WERI-Rb-1 (cell line): ENCODE measurements at regions not wholly inside any gene's neighbourhood (a gene's known extent, or its start where the extent isn't known, plus 50 kb on each side); places are given as distances from the start of the nearest gene placed in this dataset.

ENCODE experiments used
- DNase-seq: peaks from one replicate; pipeline ENCODE4 v3.0.0-alpha.2; 2020
- H3K27ac ChIP-seq: fragments of 250-450 bp; sonication (Bioruptor Pico); 2 replicates; pipeline ENCODE4 v1.5.1; 2020; ENCODE audit warnings: mild to moderate bottlenecking, moderate library complexity
- H3K27me3 ChIP-seq: fragments of 250-450 bp; sonication (Bioruptor Pico); 2 replicates; pipeline ENCODE4 v1.5.1; 2021; ENCODE audit warnings: mild to moderate bottlenecking, low read depth, moderate library complexity; ENCODE audit not compliant: insufficient read depth, severe bottlenecking
- H3K36me3 ChIP-seq: fragments of 250-450 bp; sonication (Bioruptor Pico); 2 replicates; pipeline ENCODE4 v1.5.1; 2020; ENCODE audit warnings: mild to moderate bottlenecking, moderate library complexity
- H3K4me3 ChIP-seq: 2 replicates; pipeline ENCODE4 v1.5.1; 2011; ENCODE audit warnings: low read depth, mild to moderate bottlenecking, control low read depth, low read length
- H3K9me3 ChIP-seq: fragments of 250-450 bp; sonication (Bioruptor Pico); 2 replicates; pipeline ENCODE4 v1.5.1; 2021; ENCODE audit warnings: mild to moderate bottlenecking, moderate library complexity; ENCODE audit not compliant: severe bottlenecking
- CTCF ChIP-seq: IDR thresholded peaks from 2 replicates; pipeline ENCODE4 v1.5.1; 2011; ENCODE audit warnings: low read depth, mild to moderate bottlenecking, control low read depth, inconsistent platforms, low read length

- Histone ChIP-seq H3K4me3 (no peak overlapping the region), H3K27me3 (peaks cover 33% of the 10 kb centered on the region), H3K9me3 (no peaks in the 10 kb centered on the region), H3K36me3 (no peaks in the 10 kb centered on the region), H3K27ac (no peak overlapping the region)
- TF ChIP-seq CTCF, result no peak
- no peak for DNase-seq
Measured at GRCh38 chr3:117234331-117234730, 524.8 kb downstream of the TUSC7 start.

- peaks cover 35% of the 10 kb centered on the region for H3K27me3 ChIP-seq
- no peak for TF ChIP-seq CTCF
- DNase-seq, result no peak
- no peaks in the 10 kb centered on the region for H3K36me3 ChIP-seq
- no peak overlapping the region for H3K4me3 ChIP-seq
- no peaks in the 10 kb centered on the region for H3K9me3 ChIP-seq
- no peak overlapping the region for H3K27ac ChIP-seq
Measured at GRCh38 chr3:117235304-117235703, 525.7 kb downstream of the TUSC7 start.

- TF ChIP-seq CTCF, result no peak
- Histone ChIP-seq H3K9me3 (no peaks in the 10 kb centered on the region), H3K27ac (no peak overlapping the region), H3K36me3 (no peaks in the 10 kb centered on the region), H3K27me3 (peaks cover 17% of the 10 kb centered on the region), H3K4me3 (no peak overlapping the region)
- no peak for DNase-seq
Measured at GRCh38 chr3:117238806-117239205, 529.2 kb downstream of the TUSC7 start.

DNA sequence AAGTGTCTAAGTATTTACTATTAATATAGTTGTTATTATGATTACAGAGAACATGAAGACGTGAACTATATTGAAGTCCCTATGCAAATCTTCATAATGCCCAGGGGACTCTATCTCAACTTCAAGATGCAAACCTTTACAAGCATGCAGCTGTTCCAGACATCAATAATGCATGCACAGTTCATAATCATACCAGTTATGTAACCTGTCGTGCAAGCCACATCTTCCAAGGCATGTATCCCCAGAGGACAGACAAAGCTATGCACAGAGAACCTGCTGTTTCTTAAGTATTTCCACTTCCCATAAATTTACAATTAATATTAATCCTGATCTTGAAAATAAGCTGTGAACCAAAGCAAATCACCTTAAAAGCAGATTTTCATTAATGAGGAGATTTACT is 534.1 kb downstream of the TUSC7 start:
- no peak overlapping the region for H3K4me3 ChIP-seq
- no peak for TF ChIP-seq CTCF
- H3K9me3 ChIP-seq, result no peaks in the 10 kb centered on the region

DNA sequence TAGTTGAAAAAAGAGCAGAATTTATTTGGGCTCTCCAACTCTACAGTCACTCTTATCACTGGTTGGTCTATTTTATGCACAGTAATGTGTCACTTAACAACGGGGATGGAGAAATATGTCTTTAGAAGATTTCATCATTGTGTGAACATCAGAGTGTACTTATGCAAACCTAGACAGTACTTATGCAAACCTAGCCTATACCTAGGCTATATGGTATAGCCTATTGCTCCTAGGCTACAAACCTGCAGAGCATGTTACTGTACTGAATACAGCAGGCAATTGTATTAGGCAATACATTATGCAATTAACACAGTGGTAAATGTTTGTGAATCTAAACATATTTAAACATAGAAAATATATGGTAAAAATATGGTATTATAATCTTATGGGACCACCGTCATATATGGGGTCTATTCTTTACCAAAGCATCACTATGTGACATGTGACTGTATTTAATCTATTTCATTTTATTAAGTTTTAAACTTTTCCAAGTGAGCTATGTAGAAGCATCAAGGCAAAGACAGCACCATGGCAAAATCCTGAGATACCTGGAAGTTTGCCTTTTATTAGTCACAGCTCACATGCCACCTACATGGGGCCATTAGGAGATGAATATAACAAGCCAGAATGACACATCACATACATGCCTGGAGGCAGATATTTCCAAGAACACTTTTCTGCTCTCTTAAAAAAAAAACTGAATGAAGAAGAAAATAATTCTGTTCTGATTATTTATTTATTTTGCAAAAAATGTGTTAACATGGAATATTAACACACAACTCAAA is 537.4 kb downstream of the TUSC7 start:
- TF ChIP-seq CTCF, result no peak
- H3K27me3 ChIP-seq, result peaks cover 31% of the 10 kb centered on the region
- no peak overlapping the region for H3K27ac ChIP-seq
- H3K4me3 ChIP-seq, result no peak overlapping the region
- no peak for DNase-seq
- no peaks in the 10 kb centered on the region for H3K9me3 ChIP-seq
- no peaks in the 10 kb centered on the region for H3K36me3 ChIP-seq

More for the DNA sequence above, 534.1 kb downstream of the TUSC7 start:
- Histone ChIP-seq H3K27me3 (peaks cover 22% of the 10 kb centered on the region), H3K27ac (no peak overlapping the region), H3K36me3 (no peaks in the 10 kb centered on the region)
- DNase-seq, result no peak

DNA sequence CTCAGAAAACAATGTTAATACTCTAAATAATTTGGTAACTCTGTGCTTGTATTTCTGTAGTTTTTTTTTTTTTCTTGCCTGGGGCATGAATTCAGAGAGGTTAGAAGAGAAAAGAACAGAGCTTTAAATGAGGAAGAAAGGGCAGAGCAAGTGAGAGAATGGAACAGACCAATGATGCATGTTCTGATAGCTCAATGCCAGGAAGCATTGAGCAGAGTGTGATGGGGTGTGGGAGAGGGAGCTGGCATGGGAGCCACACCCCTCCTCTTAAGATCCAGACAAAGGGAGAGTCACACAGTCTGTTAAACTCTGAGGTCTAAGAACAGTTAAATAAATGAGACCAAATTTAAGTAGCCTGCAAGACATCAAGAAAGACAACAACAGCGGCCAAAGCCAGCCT is 538.6 kb downstream of the TUSC7 start:
- TF ChIP-seq CTCF, result no peak
- no peak for DNase-seq
- Histone ChIP-seq H3K4me3 (no peak overlapping the region), H3K27me3 (peaks cover 36% of the 10 kb centered on the region), H3K27ac (no peak overlapping the region), H3K36me3 (no peaks in the 10 kb centered on the region), H3K9me3 (no peaks in the 10 kb centered on the region)
